Upper lobe of left lung (tissue), 4 donors: ENCODE measurements at regions not wholly inside any gene's neighbourhood (a gene's known extent, or its start where the extent isn't known, plus 50 kb on each side); places are given as distances from the start of the nearest gene placed in this dataset.

Experiments used
- EP300 ChIP-seq, 4 donors: sonication (generic); formaldehyde crosslinking; IDR thresholded peaks; one replicate each; pipeline ENCODE4 v1.5.1; 2017; ENCODE audit warnings: antibody characterized with exemption in 4 of 4, control low read depth in 2 of 4
- POLR2AphosphoS5 ChIP-seq, 2 donors: sonication (generic); formaldehyde crosslinking; IDR thresholded peaks; one replicate each; pipeline ENCODE4 v1.5.1; 2017; ENCODE audit warnings: antibody characterized with exemption in 2 of 2

DNA sequence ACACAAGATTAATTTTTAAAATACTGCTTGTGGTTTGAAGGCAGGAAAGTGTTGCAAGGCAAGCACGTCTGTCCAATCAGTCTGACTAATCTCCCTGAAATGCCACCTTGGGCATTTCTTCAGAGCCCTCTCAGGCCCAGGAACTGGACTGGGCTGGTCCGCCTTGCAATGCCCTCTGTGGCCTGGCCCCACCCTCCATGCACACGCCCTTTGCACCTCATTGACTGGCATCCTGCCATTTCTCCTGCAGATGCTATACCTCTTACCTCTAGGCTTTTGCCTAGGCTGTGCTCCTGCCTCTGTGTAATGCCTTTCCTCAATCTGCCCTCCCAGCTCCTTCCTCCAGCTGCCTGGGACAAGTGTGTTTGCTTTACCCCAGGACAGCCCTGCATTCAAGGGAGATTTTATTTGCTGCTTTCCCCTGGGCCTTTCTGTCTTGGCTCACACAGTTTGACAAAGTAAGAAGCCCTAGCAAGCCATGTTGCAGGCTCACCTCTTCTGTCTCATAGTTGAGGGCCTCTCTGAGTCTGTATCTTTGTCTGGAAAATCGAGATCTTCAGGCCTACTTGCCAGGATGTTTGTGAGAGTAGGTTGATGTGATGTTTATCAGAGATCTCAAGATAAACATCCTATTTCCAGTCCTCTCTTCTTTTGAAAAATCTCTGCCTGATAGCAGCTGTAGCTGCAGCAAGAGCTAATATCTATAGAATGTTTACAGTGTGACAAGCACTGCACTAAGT, 149.2 kb upstream of the JUN start:
- TF ChIP-seq POLR2AphosphoS5 (IDR thresholded peaks at IDR 0.05) (peak; percentile 67 to 70), EP300 (IDR thresholded peaks at IDR 0.05) (peak in 1 of 4 donors; percentile 55)
